ENCODE measurements at regions not wholly inside any gene's neighbourhood (a gene's known extent, or its start where the extent isn't known, plus 50 kb on each side); places are given as distances from the start of the nearest gene placed in this dataset.

GRCh38 chr2:17249249-17249648, 269.0 kb downstream of the RAD51AP2 start:
- no peak for TF ChIP-seq HDAC2 (IDR thresholded peaks at IDR 0.05)
- TF ChIP-seq CTCF (IDR thresholded peaks at IDR 0.05 in 2 of 3, conservative IDR thresholded peaks at IDR 0.05 in 1 of 3; ENCODE audit: control insufficient read depth in 2 of 3, extremely low read depth in 1 of 3, insufficient read depth in 1 of 3, low read depth in 3 of 3, low read length in 3 of 3) = no peak
- no peak for TF ChIP-seq ESRRA (IDR thresholded peaks at IDR 0.05; ENCODE audit: low read length)
